ENCODE measurements at regions not wholly inside any gene's neighbourhood (a gene's known extent, or its start where the extent isn't known, plus 50 kb on each side); places are given as distances from the start of the nearest gene placed in this dataset.

DNA sequence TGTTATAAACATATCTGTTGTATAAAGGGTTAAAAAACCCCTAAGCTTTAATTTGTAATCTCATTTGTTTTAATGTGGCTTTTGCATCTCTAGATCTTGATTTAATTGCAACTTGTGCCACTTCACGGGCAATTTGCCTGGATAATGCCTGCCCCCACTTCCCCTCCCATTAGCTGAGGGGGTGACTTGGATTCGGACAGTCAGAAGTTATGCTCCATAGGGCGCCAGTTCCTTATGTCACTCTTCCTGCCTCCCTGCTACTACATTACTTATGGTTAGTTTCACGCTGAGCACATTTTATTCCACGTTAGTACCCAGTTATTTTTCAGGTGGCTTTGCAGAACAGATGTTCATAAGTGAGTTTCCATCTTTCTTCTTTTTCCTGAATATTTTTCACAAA, 1015.2 kb upstream of the PHF14 start:
- no peak for TF ChIP-seq EP300 (IDR thresholded peaks at IDR 0.05)
- WGBS, 5 donors: 72 to 86% (median 81%) methylated on average over 5 of the region's 5 CpGs
- intact Hi-C loops (cut with DNase I; ENCODE audit: low total_unique reads): no loop called here

GRCh38 chr7:9960460-9960859, 1013.2 kb upstream of the PHF14 start:
- no peak overlapping the region for H3K4me3 ChIP-seq
- no peaks in the 10 kb centered on the region for H3K4me1 ChIP-seq
- intact Hi-C loops (cut with DNase I; ENCODE audit: low total_unique reads): no loop called here
- no peaks in the 10 kb centered on the region for H3K27me3 ChIP-seq
- 39 to 53% (median 44%) methylated on average over 3 of the region's 3 CpGs for WGBS, 5 donors
- DNase-seq: no peak
- H3K36me3 ChIP-seq: no peaks in the 10 kb centered on the region
- no peaks in the 10 kb centered on the region for H3K9me3 ChIP-seq
- TF ChIP-seq POLR2A (IDR thresholded peaks at IDR 0.05) (no peak), EP300 (IDR thresholded peaks at IDR 0.05) (no peak), POLR2AphosphoS5 (IDR thresholded peaks at IDR 0.05) (no peak)
- TF ChIP-seq, protein P1, sequence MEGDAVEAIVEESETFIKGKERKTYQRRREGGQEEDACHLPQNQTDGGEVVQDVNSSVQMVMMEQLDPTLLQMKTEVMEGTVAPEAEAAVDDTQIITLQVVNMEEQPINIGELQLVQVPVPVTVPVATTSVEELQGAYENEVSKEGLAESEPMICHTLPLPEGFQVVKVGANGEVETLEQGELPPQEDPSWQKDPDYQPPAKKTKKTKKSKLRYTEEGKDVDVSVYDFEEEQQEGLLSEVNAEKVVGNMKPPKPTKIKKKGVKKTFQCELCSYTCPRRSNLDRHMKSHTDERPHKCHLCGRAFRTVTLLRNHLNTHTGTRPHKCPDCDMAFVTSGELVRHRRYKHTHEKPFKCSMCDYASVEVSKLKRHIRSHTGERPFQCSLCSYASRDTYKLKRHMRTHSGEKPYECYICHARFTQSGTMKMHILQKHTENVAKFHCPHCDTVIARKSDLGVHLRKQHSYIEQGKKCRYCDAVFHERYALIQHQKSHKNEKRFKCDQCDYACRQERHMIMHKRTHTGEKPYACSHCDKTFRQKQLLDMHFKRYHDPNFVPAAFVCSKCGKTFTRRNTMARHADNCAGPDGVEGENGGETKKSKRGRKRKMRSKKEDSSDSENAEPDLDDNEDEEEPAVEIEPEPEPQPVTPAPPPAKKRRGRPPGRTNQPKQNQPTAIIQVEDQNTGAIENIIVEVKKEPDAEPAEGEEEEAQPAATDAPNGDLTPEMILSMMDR (IDR thresholded peaks at IDR 0.05): no peak
- H3K27ac ChIP-seq: no peak overlapping the region

More for the DNA sequence above, 1015.2 kb upstream of the PHF14 start:
- DNase-seq: peak in 1 of 2 donors; percentile 7
- no peak overlapping the region for H3K27ac ChIP-seq
- no peak overlapping the region for H3K4me3 ChIP-seq
- no peaks in the 10 kb centered on the region for H3K4me1 ChIP-seq
- no peaks in the 10 kb centered on the region for H3K27me3 ChIP-seq
- H3K36me3 ChIP-seq: no peaks in the 10 kb centered on the region
- H3K9me3 ChIP-seq: peaks cover 0 to 11% (median 2%) of the 10 kb centered on the region in 4 donors

- WGBS, 5 donors: 85 to 89% (median 86%) methylated on average over 5 of the region's 5 CpGs
- intact Hi-C loops (cut with DNase I; ENCODE audit: low total_unique reads): no loop called here
- no peaks in the 10 kb centered on the region for H3K9me3 ChIP-seq
These were observed 1012.3 kb upstream of the PHF14 start for GRCh38 chr7:9961161-9961922.

DNA sequence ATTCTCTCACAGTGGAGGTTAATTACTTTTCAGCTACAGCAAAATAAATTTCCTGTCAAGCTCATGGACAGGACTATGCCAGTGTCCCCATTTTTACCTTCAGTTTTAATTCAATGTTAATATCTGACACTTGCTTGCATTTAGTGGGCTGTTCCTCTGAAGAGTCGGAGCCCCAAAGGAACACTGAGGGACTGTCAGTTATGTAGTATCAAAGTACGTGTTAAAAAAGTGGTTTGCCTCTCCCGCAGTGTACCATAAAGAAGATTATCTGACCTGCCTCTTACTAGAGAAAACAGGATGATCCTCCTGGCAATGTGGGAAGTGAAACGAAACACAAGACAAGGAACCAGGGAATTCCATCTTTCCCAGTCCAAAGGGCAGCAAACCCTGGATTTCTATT, 1010.9 kb upstream of the PHF14 start:
- no peak overlapping the region for H3K4me3 ChIP-seq

More at GRCh38 chr7:9961161-9961922, 1012.3 kb upstream of the PHF14 start:
- H3K36me3 ChIP-seq: no peaks in the 10 kb centered on the region
- no peak for TF ChIP-seq POLR2AphosphoS5 (IDR thresholded peaks at IDR 0.05)
- TF ChIP-seq POLR2A (IDR thresholded peaks at IDR 0.05): no peak
- no peak for TF ChIP-seq EP300 (IDR thresholded peaks at IDR 0.05)
- TF ChIP-seq, protein P1 (IDR thresholded peaks at IDR 0.05): no peak
- no peak overlapping the region for H3K27ac ChIP-seq
- H3K27me3 ChIP-seq: no peaks in the 10 kb centered on the region
- H3K4me1 ChIP-seq: no peaks in the 10 kb centered on the region
- no peak for DNase-seq
- no peak overlapping the region for H3K4me3 ChIP-seq

More for the DNA sequence above, 1010.9 kb upstream of the PHF14 start:
- Histone ChIP-seq H3K27me3 (no peaks in the 10 kb centered on the region), H3K36me3 (no peaks in the 10 kb centered on the region), H3K27ac (no peak overlapping the region), H3K4me1 (no peaks in the 10 kb centered on the region), H3K9me3 (no peaks in the 10 kb centered on the region)
- 65 to 79% (median 73%) methylated on average over 4 of the region's 4 CpGs for WGBS, 5 donors
- intact Hi-C loops (cut with DNase I; ENCODE audit: low total_unique reads): no loop called here
- TF ChIP-seq POLR2AphosphoS5 (IDR thresholded peaks at IDR 0.05): no peak
- TF ChIP-seq EP300 (IDR thresholded peaks at IDR 0.05): no peak
- no peak for TF ChIP-seq POLR2A (IDR thresholded peaks at IDR 0.05)
- TF ChIP-seq, protein P1 (IDR thresholded peaks at IDR 0.05): no peak
- DNase-seq: no peak
